ENCODE measurements at regions not wholly inside any gene's neighbourhood (a gene's known extent, or its start where the extent isn't known, plus 50 kb on each side); places are given as distances from the start of the nearest gene placed in this dataset.

DNA sequence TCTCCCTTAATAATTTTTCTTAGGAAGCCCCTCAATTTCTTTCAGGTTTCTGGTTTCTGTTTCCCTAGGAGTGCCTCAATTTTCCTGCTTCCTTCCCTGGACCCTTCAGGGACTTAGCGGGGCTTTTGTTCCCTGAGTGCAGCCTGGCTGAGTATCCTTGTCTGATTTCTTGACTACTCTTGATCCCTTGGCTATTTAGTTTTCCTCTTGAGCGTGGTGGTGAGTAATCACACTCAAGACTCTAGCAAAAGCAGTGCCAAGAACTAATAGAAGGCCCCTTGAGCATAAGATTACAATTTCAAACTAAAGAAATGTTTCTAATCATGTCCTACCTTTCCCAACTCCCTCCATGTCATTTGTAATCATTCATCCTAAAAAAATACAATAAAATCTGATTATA, 94.3 kb upstream of the C3orf80 start:
- ATAC-seq (no peak), DNase-seq (no peak)

DNA sequence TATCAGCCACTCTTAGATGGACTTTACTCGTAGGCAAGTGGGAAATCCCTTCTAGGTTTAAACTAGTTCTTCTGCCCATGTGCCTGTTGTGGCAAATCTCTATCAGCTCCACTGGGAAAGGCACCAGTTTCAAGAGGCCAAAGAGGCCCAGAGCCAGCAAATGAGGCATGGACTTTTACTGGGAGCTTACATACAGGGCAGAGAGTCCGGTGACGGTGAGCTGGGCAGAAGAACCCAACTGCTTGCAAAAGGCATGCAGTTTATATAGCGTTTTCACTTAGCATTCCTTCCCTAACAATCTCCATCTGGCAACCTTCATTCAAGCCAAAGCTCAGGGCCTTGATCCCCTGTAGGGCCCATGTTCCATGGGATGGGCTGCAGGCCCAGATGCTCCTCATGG, 93.0 kb upstream of the C3orf80 start:
- ATAC-seq (no peak), DNase-seq (no peak)

DNA sequence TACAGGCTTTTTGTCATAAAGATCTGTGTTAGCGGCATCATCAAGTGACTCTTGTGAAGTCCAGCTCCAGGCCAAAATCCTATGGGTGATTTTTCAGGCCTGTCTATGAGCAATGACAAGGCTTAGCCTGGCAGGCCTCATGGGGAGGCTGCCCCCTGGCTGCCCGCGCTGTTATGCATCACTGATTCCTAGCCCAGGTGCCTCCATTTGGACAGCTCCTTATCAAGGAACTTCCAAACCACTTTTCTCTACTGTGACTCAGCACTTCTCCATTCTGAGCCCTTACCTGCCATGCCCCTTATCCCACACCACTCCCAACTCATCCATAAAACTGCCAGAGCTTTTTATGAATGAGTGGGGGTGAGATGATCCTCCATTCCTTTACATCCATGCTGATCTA, 91.5 kb upstream of the C3orf80 start:
- ATAC-seq = no peak
- no peak for DNase-seq

DNA sequence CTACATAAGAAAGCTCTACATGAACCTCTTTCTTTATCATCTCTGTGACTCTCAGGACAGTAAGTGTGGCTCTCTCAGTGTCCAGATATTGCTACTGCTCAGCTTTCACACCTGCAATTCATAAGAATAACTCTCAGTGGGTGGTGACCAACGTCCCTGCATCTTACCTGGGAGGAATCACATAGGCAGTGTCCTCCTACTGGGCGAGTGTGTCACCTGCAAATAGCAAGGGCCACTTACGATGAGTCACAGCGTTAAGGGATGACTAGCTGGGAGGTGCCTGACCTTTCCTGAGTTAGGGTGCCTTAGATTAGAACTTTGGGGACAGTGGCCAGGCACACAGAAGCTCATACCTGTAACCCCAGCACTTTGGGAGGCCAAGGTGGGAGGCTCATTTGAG, 90.8 kb upstream of the C3orf80 start:
- DNase-seq (no peak), ATAC-seq (no peak)

DNA sequence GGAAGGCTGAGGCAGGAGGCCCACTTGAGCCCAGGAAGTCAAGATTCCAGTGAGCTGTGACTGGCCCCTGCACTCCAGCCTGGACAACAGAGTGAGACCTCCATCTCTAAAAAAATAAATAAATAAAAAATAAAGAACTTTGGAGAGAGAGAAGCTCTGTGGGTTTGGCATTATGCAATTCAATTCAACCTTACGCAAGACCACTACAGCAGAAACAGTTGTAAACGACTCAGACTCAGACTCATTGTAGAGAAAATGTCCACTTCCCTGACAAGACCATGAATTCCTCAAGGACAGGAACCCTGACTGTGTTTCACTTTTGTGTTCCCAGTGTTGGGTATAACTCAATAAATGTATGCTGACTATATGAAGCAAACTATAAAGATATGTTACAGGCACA, 90.3 kb upstream of the C3orf80 start:
- ATAC-seq = no peak
- DNase-seq = no peak

DNA sequence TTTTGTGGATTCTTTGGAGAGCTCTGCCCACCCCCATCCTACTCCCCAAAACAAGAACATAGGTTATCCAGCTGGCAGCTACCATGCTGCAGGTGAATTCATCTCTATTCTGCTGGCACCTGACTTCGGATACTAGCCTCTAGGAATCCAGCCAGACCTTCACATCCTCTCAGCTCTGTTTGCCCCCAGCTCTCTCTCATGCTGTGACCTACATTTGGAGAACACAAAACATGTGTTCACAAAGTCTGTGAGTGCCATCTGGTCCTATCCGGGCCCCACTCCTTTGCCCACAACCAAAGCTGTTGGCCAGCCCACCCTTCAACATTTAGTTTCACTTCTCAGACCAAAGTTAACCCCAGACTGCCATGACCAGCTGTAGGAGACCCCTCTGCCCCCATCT, 89.4 kb upstream of the C3orf80 start:
- no peak for DNase-seq
- no peak for ATAC-seq

DNA sequence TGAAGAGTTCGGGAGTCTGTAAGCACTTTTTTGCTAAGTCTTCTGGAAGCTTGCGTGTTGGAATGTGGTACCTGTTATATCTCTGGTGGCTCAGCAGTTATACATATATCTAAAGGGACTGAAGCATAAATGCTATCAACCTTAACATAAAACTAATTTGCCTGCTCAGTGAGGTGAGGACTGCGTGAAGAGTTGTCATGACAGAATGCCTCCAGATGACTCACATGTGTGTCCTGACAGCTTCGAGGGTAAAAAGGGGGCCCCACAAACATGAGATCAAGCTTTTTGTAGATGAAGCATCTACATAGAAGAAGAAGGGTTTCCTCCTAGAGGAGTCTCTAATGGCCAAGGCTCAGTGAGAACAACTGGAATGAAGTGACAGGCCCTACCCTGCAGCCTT, 88.8 kb upstream of the C3orf80 start:
- ATAC-seq = no peak
- DNase-seq = no peak

DNA sequence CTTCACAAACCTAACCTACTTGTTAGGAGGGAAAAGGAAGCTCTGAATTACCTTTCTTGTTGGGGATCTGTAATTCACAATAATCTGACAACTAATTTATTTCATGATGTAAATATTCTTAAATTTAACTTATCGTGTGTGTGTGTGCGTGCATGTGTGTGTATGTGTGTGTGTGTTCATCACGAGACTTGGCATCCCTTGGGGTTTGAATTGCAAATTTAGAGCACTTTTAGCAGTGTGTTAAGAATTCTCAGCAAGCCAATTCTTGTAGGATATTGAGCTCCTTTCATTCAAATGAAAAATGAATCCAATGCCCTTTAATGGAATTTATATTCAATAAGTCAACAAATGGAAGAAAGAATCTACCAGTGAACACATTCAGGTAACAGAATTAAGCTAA, 85.9 kb upstream of the C3orf80 start:
- DNase-seq = no peak
- ATAC-seq = no peak

DNA sequence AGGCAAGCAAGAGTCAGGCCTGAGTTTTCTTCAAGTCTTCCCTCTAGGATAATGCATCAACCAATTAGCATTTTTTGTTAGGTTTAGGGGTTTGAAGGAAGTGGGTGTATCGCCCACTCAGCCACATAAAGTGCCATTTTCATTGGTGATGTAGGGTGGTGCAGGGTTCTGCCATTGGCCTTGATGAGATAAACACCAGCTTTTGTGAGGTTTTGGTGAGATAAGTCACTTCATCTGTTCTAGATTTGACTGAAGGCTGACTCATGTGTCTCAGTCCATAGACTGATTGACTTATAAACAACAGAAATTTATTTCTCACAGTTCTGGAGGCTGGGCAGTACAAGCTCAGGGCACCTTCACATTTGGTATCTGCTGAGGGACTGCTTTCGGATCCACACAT, 84.5 kb upstream of the C3orf80 start:
- ATAC-seq = peak; percentile 80
- peak; percentile 14 for DNase-seq

DNA sequence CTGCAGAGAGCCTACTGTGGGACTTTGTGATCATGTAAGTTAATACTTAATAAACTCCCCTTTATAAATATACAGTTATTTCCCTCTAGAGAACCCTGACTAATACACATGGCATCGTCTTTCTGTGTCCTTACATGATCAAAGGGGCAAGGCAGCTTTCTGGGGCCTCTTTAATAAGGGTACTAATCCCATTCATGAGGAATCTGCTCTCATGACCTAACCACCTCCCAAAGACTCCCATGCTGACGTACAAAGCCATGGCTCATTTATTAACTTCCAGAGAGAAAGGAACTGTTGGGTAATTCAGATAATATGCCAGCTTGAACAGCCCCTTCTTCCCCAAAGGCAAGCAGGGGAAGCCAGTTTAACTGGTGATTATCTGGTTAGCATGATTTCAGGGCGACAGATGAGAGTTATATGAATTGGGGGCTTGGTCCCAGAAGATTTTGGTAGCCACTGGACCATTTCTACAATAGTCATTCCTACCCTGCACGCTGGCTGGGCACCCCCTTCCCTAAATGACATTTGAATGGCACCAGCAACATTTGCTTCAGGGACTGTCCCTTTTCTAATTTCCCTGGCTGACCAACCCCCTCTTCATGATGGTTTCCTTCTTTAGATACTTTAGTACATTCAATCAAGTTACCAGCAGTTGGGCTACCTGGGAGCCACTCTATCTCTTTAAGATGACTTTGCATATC, 83.6 kb upstream of the C3orf80 start:
- ATAC-seq (no peak), DNase-seq (no peak)

DNA sequence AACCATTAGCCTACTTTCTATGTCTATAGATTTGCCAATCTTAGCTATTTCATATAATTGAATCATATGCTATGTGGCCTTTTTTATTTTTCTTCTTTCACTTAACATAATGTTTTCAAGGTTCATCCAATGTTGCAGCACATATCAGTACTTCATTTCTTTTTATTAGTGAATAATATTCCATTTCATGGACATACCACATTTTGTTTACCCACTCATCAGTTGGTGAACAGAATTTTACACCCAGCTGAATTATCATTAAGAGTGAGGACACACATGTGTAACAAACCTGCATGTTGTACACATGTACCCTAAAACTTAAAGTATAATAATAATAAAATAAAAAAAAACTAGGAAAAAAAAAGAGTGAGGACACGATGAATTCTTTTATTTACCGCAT, 81.7 kb upstream of the C3orf80 start:
- ATAC-seq (no peak), DNase-seq (no peak)

DNA sequence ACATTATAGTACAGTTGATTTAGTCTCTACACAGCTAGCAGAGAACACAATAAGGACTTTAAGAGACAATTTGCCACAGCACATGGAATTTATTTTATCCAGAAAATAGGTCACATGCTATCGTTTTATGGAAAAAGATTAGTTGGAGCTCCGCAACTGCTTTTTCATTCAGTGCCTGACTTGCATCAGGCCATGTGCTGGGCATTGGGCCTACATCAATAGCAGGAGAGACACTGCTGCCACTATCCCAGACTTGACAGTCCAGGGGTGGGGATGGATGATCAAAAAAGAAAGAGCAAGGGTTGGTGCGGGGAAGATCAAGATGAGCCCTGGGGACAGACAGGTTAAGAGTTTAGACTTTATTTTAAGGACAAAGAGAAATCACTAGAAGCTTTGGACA, 75.2 kb upstream of the C3orf80 start:
- DNase-seq = no peak
- no peak for ATAC-seq

DNA sequence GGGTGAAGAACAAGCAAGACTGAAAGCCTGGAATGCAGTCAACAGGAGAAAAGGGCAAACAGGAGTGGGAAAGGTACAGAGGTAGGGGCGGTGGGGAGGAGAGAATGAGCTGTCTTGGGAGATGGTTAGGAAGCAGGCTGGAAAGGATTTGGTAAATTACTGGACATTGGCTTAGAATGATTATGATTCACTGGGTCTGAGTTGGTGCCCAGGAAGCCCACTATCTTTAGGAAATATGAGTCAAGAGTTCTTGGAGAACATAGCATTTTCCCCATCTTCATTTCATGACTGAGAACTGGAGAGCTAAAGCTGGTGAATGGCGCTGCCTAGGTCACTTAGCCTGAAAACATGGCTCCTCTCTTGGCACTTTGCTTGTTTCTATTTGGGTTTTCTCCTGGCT, 74.7 kb upstream of the C3orf80 start:
- no peak for DNase-seq
- no peak for ATAC-seq

DNA sequence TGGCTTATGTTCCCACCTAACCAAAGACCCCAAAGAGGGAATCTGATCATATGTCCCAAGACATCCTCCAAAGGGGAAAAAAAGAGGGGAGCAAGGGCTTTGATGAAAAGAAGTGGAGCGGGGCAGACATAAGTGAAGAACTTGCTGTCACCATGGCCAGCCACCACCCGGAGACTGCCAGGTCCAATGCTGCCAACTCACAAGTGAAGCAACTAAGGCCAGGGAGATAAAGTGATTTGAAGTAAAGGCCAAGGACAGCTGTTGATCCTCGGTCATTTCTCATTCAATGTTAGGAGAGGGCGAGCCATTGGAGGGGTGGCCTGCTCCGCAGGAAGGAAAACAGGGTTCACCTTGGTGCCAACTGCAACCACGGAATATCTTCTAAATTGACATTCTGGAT, 72.6 kb upstream of the C3orf80 start:
- DNase-seq = no peak

DNA sequence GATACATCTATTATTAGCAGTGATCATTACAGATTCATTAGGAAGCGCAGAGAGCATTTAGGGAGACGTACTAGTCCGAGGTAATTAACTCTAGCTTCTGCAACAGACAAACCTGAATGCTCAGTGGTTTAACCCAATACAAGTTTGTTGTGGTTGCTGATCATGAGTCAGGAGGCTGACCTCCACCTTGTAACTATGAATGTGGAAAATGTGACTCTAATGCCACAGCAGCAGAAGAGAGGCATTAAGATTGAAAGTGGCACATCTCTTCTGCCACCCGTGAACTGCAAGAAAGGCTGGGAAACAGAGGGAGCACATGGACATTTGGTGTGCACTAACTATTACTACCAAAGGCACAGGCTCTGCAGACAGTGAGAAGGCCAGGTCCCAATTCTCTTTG, 71.2 kb upstream of the C3orf80 start:
- DNase-seq = no peak
- peak; percentile 79 for ATAC-seq

More for the DNA sequence above, 72.6 kb upstream of the C3orf80 start:
- ATAC-seq = no peak

DNA sequence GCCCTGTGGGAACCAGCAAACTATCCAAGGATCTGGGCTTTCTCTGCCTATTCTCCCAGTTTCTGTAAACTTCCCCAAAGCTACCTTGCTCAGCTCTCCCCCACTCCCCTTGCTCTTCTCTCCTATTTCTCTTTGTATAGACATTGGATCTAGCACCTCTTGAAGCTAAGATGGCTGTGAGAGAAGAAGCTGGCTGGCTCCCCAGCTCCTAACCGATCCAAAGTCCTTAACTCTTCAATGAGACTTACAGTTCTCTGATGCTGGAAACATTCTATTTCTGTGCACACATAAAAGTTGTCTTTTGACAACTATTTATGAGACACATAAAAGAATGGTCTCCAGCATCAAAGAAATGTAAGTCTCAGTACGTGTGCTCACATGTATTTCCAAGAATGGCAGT, 70.6 kb upstream of the C3orf80 start:
- ATAC-seq (no peak), DNase-seq (no peak)

DNA sequence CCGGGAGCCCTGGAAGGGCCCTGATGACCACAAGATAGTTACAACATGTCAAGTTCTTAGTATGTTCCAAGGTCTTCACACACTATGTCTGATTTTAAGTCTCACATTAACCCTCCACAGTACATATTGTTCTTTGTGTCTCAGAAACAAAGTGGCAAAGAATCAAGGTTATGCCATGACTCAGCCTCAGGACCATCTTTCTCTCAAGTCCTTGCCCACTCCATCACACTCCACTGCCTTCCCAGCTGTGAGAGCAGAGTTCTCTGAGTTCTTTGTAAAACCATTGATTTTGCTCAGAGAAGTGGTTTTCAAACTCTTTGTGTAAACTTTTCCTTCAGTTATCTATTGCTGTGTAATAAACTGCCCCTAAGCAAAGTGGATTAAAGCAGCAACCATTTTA, 67.9 kb upstream of the C3orf80 start:
- no peak for ATAC-seq
- no peak for DNase-seq

DNA sequence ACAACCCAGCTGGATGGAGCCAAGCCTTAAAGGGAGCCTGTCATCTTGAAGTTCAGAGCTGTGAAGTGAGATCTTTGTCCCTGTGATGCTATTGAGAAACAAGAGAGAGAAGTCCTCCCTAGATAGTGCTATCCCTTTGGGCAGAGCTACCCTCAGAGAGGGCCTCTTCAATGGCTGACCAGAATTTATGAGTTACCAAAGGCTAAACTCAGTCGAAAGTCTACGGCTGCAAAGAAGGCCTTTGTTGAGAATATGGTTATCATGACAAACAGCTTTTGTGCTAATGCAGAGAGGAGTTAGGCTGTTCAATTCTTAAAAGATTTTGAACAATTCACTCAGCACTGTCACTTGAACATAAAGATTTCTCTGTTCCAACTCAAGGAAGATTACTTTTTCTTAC, 65.9 kb upstream of the C3orf80 start:
- DNase-seq (no peak), ATAC-seq (no peak)

DNA sequence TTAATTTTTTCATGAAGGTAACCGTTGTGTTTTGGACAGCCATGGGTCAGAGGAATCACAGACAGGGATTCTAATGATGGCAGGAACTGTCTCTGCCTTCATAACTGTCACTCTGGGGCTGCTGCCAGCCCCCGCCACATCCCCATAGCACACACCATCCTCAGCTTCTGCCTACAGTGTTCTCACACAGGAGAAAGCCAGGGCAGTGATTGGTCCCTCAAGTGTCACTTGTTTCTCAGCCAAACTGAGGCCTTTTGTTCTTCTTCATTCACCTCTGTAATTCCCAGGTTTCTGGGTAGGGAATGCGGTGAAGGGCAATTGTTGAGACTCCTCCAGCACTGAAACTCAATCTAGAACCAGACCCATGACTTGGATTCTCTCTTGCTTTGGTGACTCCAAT, 65.4 kb upstream of the C3orf80 start:
- ATAC-seq = no peak
- no peak for DNase-seq

DNA sequence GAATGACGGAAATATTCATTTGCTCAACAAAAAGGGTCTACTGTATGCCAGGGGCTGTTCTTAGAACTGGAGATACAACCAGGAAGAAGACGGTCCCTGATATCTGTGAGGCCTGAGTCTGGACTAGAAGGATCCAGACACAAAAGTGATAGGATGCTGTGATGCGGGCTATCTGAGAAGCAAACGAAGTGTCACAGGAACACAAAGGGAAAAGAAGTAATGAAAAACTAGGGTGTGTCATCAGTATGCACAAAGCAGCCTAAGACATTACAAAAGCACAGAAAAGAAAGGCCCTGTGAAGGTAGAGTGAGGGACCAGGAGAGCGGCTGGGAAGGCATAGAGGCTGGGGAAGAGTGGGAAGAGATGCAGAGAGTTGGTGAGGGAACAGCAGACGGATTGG, 63.3 kb upstream of the C3orf80 start:
- ATAC-seq (no peak), DNase-seq (no peak)

DNA sequence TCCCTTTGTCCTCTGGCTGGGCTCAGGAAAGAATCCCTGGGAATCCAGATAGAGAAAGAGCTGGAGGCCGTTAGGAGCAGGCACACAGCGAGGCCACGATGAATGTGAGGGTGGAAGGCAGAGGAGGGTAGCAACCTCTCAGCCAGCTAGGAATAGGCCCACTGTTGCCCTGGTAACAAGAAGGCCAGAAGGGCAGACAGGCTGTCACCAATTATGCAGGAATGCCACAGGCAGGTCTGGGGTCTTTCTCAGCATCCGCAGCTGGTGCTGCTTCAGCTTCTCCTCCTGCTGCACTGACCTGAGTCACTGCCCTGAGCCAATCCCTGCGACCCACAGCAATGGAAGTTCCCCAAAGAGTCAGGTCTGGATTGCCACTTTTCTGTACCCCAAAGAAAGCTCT, 62.8 kb upstream of the C3orf80 start:
- no peak for ATAC-seq
- DNase-seq = no peak

DNA sequence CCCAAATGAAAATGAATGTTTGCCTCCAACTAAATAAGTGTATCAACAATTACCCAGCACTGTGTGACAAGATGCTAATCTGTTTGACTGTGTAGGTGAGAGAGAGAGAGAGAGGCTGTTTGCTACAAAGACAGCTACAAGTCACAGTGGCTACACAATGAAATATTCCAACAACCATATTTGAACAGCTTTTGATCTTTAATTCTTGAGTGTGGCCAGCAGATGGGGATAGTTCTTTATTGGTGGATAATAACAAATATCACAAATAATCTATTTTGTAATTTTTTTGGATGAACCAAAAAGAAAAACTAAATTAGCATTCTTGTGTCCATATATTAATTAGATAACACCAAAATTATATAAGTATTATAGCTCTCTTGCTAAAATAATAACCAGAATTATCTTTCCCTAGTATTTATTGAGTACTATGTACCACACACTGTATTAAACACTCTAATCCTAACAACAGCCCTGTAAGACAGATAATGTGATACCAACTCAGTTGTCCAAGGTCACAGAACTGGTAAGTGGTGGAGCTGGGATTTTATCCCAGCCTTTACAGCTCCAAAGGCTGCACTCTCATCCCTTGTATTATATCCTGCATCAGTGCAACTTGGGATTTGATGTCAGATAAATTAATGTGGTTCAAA, 61.9 kb upstream of the C3orf80 start:
- ATAC-seq (no peak), DNase-seq (no peak)

DNA sequence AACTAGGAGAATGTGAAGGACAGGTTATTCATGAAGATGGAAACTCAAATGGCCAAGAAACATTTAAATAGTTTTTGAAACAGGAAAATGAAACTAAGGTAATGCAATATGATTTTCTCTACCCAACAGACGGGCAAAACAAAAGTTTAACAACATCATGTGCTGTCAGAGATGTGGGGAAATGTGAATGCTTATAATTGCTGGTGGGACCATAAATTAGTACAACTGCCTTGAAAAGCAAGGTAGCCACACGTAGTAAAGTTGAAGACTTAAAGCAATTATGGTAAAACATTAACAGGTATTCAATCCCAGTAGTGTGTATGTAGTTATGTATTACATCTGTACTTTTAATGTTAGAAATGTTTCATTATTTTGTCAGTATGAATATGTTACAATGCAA, 57.0 kb upstream of the C3orf80 start:
- ATAC-seq (no peak), DNase-seq (no peak)

DNA sequence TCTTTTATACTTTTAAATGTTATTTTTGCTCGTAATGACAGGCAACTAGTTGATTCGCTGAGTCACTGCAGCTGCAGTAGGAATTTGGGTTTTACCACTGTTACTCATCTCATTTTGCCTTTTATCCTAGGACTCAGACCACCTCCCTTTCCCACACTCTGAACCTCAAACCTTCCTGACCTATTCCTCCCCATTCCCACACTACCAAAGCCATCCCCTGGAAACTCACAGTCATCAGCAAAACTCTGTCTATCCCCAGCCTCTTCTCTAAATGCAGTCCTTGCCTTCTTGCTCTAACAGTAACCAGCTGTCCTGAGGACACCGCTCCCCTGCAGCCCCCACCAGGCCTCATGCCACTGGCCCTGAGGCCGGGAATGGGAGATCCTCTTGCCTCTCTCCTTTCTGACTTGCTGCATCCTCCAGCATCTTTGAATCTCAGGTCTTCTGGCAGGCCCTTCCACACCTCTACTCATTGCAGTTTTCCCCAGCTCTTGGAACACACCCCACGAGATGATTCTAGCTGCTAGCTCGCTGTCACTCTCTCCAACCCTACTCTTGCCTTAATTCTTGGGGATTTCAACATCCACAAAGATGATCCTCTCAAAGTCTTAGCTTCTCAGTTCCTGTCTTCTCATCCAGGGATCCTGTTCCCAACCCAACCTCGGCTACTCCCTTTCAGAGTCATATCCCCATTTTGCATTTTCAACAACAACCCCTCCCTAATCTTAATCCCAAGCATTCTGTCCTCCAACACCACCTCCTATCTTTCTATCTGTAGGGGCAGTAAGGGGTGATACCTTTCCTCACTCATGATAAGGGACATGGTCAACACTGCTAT, 55.9 kb upstream of the C3orf80 start:
- no peak for ATAC-seq
- DNase-seq = no peak
